ENCODE measurements at regions not wholly inside any gene's neighbourhood (a gene's known extent, or its start where the extent isn't known, plus 50 kb on each side); places are given as distances from the start of the nearest gene placed in this dataset.

DNA sequence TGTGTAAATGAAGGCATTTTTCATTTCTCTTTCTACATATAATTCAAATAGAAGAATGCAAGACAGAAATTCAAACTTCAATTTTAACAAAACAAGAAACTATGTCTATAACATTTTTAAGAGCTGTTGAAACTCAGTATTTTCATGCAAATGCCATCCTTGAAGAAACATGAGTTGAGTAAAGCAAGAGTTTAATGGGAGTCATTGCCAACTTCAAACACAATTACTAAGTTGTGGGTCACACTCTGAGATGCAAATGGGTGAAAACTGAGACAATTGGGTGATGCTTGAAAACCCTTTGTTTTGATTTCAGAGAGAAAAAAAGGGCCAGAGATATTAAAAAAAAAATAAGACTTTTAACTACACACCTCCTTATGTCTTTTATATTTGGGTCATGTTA is 865.9 kb downstream of the FAT4 start:
- TF ChIP-seq, protein P1, sequence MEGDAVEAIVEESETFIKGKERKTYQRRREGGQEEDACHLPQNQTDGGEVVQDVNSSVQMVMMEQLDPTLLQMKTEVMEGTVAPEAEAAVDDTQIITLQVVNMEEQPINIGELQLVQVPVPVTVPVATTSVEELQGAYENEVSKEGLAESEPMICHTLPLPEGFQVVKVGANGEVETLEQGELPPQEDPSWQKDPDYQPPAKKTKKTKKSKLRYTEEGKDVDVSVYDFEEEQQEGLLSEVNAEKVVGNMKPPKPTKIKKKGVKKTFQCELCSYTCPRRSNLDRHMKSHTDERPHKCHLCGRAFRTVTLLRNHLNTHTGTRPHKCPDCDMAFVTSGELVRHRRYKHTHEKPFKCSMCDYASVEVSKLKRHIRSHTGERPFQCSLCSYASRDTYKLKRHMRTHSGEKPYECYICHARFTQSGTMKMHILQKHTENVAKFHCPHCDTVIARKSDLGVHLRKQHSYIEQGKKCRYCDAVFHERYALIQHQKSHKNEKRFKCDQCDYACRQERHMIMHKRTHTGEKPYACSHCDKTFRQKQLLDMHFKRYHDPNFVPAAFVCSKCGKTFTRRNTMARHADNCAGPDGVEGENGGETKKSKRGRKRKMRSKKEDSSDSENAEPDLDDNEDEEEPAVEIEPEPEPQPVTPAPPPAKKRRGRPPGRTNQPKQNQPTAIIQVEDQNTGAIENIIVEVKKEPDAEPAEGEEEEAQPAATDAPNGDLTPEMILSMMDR (IDR thresholded peaks at IDR 0.05) = no peak
- no peak for TF ChIP-seq POLR2A (IDR thresholded peaks at IDR 0.05)
